ENCODE measurements at regions not wholly inside any gene's neighbourhood (a gene's known extent, or its start where the extent isn't known, plus 50 kb on each side); places are given as distances from the start of the nearest gene placed in this dataset.

GRCh38 chr15:97748576-97748975, 211.9 kb upstream of the ARRDC4 start:
- TF ChIP-seq NFIC (IDR thresholded peaks at IDR 0.05) (no peak), FOXM1 (IDR thresholded peaks at IDR 0.05; ENCODE audit: borderline replicate concordance, low read depth) (no peak), USF1 (IDR thresholded peaks at IDR 0.05) (no peak), ZBTB7A (IDR thresholded peaks at IDR 0.05; ENCODE audit: low read depth) (no peak), EGR1 (IDR thresholded peaks at IDR 0.05) (no peak), CEBPB (IDR thresholded peaks at IDR 0.05) (no peak), TEAD4 (IDR thresholded peaks at IDR 0.05) (no peak), RAD21 (IDR thresholded peaks at IDR 0.05; ENCODE audit: low read depth) (no peak), TAF1 (IDR thresholded peaks at IDR 0.05; ENCODE audit: low read depth) (no peak), MAX (IDR thresholded peaks at IDR 0.05) (no peak), EP300 (IDR thresholded peaks at IDR 0.05; ENCODE audit: borderline replicate concordance) (no peak), REST (IDR thresholded peaks at IDR 0.05; ENCODE audit: low read depth) (no peak), CREB1 (IDR thresholded peaks at IDR 0.05; ENCODE audit: low read depth) (no peak), YY1 (IDR thresholded peaks at IDR 0.05; ENCODE audit: low read depth) (no peak), TCF12 (IDR thresholded peaks at IDR 0.05; ENCODE audit: low read depth) (no peak)

- TF ChIP-seq TEAD4 (IDR thresholded peaks at IDR 0.05): no peak
- TF ChIP-seq RAD21 (IDR thresholded peaks at IDR 0.05; ENCODE audit: low read depth): no peak
- no peak for TF ChIP-seq TCF12 (IDR thresholded peaks at IDR 0.05; ENCODE audit: low read depth)
- TF ChIP-seq EGR1 (IDR thresholded peaks at IDR 0.05): no peak
- no peak for TF ChIP-seq CEBPB (IDR thresholded peaks at IDR 0.05)
- TF ChIP-seq NFIC (IDR thresholded peaks at IDR 0.05): no peak
- TF ChIP-seq REST (IDR thresholded peaks at IDR 0.05; ENCODE audit: low read depth): no peak
- TF ChIP-seq CREB1 (IDR thresholded peaks at IDR 0.05; ENCODE audit: low read depth): no peak
- no peak for TF ChIP-seq ZBTB7A (IDR thresholded peaks at IDR 0.05; ENCODE audit: low read depth)
- TF ChIP-seq FOXM1 (IDR thresholded peaks at IDR 0.05; ENCODE audit: borderline replicate concordance, low read depth): no peak
- TF ChIP-seq TAF1 (IDR thresholded peaks at IDR 0.05; ENCODE audit: low read depth): no peak
- TF ChIP-seq MAX (IDR thresholded peaks at IDR 0.05): no peak
- no peak for TF ChIP-seq YY1 (IDR thresholded peaks at IDR 0.05; ENCODE audit: low read depth)
- TF ChIP-seq USF1 (IDR thresholded peaks at IDR 0.05): no peak
- TF ChIP-seq EP300 (IDR thresholded peaks at IDR 0.05; ENCODE audit: borderline replicate concordance): no peak
Observed at GRCh38 chr15:97750060-97750459, 210.4 kb upstream of the ARRDC4 start.

- TF ChIP-seq CREB1 (IDR thresholded peaks at IDR 0.05; ENCODE audit: low read depth) (no peak), EP300 (IDR thresholded peaks at IDR 0.05; ENCODE audit: borderline replicate concordance) (no peak)
Observed at GRCh38 chr15:97755726-97756125, 204.8 kb upstream of the ARRDC4 start.

- TF ChIP-seq CEBPB (IDR thresholded peaks at IDR 0.05) (no peak), MAX (IDR thresholded peaks at IDR 0.05) (no peak), TEAD4 (IDR thresholded peaks at IDR 0.05) (no peak), FOXM1 (IDR thresholded peaks at IDR 0.05; ENCODE audit: borderline replicate concordance, low read depth) (no peak), RAD21 (IDR thresholded peaks at IDR 0.05; ENCODE audit: low read depth) (no peak), CREB1 (IDR thresholded peaks at IDR 0.05; ENCODE audit: low read depth) (no peak), TAF1 (IDR thresholded peaks at IDR 0.05; ENCODE audit: low read depth) (no peak), ZBTB7A (IDR thresholded peaks at IDR 0.05; ENCODE audit: low read depth) (no peak), EP300 (IDR thresholded peaks at IDR 0.05; ENCODE audit: borderline replicate concordance) (no peak), YY1 (IDR thresholded peaks at IDR 0.05; ENCODE audit: low read depth) (no peak), REST (IDR thresholded peaks at IDR 0.05; ENCODE audit: low read depth) (no peak), TCF12 (IDR thresholded peaks at IDR 0.05; ENCODE audit: low read depth) (no peak)
Observed at GRCh38 chr15:97759363-97759762, 201.1 kb upstream of the ARRDC4 start.
